WERI-Rb-1 (cell line): ENCODE measurements at regions not wholly inside any gene's neighbourhood (a gene's known extent, or its start where the extent isn't known, plus 50 kb on each side); places are given as distances from the start of the nearest gene placed in this dataset.

Experiments
- DNase-seq: peaks from one replicate; pipeline ENCODE4 v3.0.0-alpha.2; 2020
- H3K27ac ChIP-seq: fragments of 250-450 bp; sonication (Bioruptor Pico); 2 replicates; pipeline ENCODE4 v1.5.1; 2020; ENCODE audit warnings: mild to moderate bottlenecking, moderate library complexity
- H3K27me3 ChIP-seq: fragments of 250-450 bp; sonication (Bioruptor Pico); 2 replicates; pipeline ENCODE4 v1.5.1; 2021; ENCODE audit warnings: mild to moderate bottlenecking, low read depth, moderate library complexity; ENCODE audit not compliant: insufficient read depth, severe bottlenecking
- H3K36me3 ChIP-seq: fragments of 250-450 bp; sonication (Bioruptor Pico); 2 replicates; pipeline ENCODE4 v1.5.1; 2020; ENCODE audit warnings: mild to moderate bottlenecking, moderate library complexity
- H3K4me3 ChIP-seq: 2 replicates; pipeline ENCODE4 v1.5.1; 2011; ENCODE audit warnings: low read depth, mild to moderate bottlenecking, control low read depth, low read length
- H3K9me3 ChIP-seq: fragments of 250-450 bp; sonication (Bioruptor Pico); 2 replicates; pipeline ENCODE4 v1.5.1; 2021; ENCODE audit warnings: mild to moderate bottlenecking, moderate library complexity; ENCODE audit not compliant: severe bottlenecking
- CTCF ChIP-seq: IDR thresholded peaks from 2 replicates; pipeline ENCODE4 v1.5.1; 2011; ENCODE audit warnings: low read depth, mild to moderate bottlenecking, control low read depth, inconsistent platforms, low read length

- no peaks in the 10 kb centered on the region for H3K9me3 ChIP-seq
- DNase-seq = no peak
- peaks cover 77% of the 10 kb centered on the region for H3K27me3 ChIP-seq
- TF ChIP-seq CTCF = no peak
- H3K27ac ChIP-seq = no peak overlapping the region
- H3K36me3 ChIP-seq = no peaks in the 10 kb centered on the region
- no peak overlapping the region for H3K4me3 ChIP-seq
These were observed 186.9 kb upstream of the ADO start for GRCh38 chr10:62617652-62618051.

GRCh38 chr10:62618054-62618453 is 186.5 kb upstream of the ADO start:
- H3K27ac ChIP-seq = no peak overlapping the region
- no peak for TF ChIP-seq CTCF
- peaks cover 78% of the 10 kb centered on the region for H3K27me3 ChIP-seq
- no peaks in the 10 kb centered on the region for H3K36me3 ChIP-seq
- no peak overlapping the region for H3K4me3 ChIP-seq
- H3K9me3 ChIP-seq = no peaks in the 10 kb centered on the region
- no peak for DNase-seq

- Histone ChIP-seq H3K9me3 (no peaks in the 10 kb centered on the region), H3K27me3 (peaks cover 78% of the 10 kb centered on the region), H3K27ac (no peak overlapping the region), H3K36me3 (no peaks in the 10 kb centered on the region), H3K4me3 (no peak overlapping the region)
- TF ChIP-seq CTCF = no peak
- DNase-seq = no peak
These were observed 185.7 kb upstream of the ADO start for GRCh38 chr10:62618576-62619412.

DNA sequence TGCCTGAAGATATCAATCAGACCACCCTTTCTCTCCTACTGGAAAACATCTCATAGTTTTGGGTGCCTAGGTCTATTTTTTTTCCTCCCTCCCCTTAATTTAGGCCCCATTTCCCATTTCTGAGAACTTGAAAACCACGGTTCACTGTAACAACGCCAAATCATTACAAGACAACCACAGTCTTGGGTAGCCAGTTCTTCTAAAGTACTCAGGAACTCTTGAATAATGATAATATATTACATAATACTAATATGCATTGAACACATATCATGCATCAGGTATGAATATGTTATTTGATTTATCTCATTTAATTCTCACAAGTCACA is 185.1 kb upstream of the ADO start:
- DNase-seq = no peak
- no peak for TF ChIP-seq CTCF

GRCh38 chr10:62620491-62620890 is 184.0 kb upstream of the ADO start:
- no peak for DNase-seq
- no peak overlapping the region for H3K4me3 ChIP-seq
- H3K9me3 ChIP-seq = no peaks in the 10 kb centered on the region
- no peak overlapping the region for H3K27ac ChIP-seq
- H3K27me3 ChIP-seq = peaks cover 71% of the 10 kb centered on the region
- TF ChIP-seq CTCF = no peak
- H3K36me3 ChIP-seq = no peaks in the 10 kb centered on the region

More for the DNA sequence above, 185.1 kb upstream of the ADO start:
- no peaks in the 10 kb centered on the region for H3K36me3 ChIP-seq
- no peak overlapping the region for H3K4me3 ChIP-seq
- H3K27me3 ChIP-seq = peaks cover 78% of the 10 kb centered on the region
- H3K27ac ChIP-seq = no peak overlapping the region
- H3K9me3 ChIP-seq = no peaks in the 10 kb centered on the region

- TF ChIP-seq CTCF = no peak
- H3K4me3 ChIP-seq = no peak overlapping the region
- no peaks in the 10 kb centered on the region for H3K36me3 ChIP-seq
- H3K27me3 ChIP-seq = peaks cover 64% of the 10 kb centered on the region
- no peak for DNase-seq
- H3K27ac ChIP-seq = no peak overlapping the region
- no peaks in the 10 kb centered on the region for H3K9me3 ChIP-seq
These were observed 181.3 kb upstream of the ADO start for GRCh38 chr10:62623223-62623622.
